NCI-H82 treated with DMSO at 0.1 percent for 48 hours (cell line): ENCODE measurements at regions not wholly inside any gene's neighbourhood (a gene's known extent, or its start where the extent isn't known, plus 50 kb on each side); places are given as distances from the start of the nearest gene placed in this dataset.
A peak's percentile ranks its signal among the peaks of the same experiment; 100 is the strongest.
"Not testable (repeated sequence)": the region's sequence is repeated elsewhere in the genome, so short reads cannot be mapped to it uniquely, and the experiment has no call there.

ENCODE experiments used
- DNase-seq: peaks from one replicate; lab custom pipeline; 2025; ENCODE audit not compliant: unreplicated experiment; lab: John Stamatoyannopoulos, UW

DNA sequence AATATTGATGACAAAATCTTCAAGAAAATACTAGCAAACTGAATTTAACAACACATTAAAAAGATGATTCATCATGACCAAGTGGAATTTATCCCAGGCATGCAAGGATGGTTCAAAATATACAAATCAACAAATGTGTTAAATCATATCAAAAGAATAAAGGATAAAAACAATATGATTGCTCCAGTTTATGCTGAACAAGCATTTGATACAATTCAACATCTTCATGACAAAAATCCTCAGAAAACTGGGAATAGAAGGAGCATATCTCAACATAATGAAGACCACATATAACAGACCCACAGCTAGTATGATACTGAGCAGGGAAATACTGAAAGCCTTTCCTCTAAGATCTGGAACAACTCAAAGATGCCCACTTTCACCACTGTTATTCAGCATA, 352.3 kb downstream of the PYDC2 start:
- DNase-seq = no peak

DNA sequence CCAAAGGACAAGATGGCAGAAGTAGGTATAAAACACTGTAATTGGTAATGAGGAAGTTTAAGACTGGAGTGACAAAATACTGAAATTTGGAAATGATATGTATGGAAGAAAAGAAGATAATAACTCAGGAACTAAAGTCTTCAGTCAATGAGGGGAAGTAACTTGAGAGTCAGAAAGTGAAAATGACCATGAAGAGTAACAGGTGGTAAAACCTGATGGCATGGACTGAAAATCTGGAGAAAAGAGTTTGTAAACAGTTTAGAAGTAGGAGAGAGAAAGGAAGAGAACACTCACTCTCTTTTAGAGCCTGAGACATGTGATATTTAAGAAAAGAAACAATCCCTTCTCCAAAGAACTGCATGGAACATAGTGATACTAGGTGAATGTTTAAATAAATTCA, 387.9 kb downstream of the PYDC2 start:
- DNase-seq = no peak

DNA sequence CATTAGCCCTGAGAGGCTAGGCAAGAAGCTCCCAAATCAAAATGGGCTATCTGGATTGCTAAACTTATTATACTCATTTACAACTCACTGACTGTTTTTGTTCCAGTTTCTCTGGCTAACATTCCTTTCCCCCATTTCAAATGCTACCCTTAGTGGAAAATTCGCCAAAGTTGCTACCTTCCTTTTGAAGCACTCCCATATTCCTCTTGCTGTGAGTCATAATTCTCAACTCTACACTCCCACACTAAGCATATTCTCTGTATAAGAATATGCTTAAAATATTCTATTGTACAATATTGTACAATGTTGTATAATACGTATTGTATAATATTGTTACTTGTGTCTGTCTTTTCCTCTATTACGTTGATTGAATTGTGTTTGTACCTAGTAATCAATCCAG, 398.6 kb downstream of the PYDC2 start:
- DNase-seq = no peak

DNA sequence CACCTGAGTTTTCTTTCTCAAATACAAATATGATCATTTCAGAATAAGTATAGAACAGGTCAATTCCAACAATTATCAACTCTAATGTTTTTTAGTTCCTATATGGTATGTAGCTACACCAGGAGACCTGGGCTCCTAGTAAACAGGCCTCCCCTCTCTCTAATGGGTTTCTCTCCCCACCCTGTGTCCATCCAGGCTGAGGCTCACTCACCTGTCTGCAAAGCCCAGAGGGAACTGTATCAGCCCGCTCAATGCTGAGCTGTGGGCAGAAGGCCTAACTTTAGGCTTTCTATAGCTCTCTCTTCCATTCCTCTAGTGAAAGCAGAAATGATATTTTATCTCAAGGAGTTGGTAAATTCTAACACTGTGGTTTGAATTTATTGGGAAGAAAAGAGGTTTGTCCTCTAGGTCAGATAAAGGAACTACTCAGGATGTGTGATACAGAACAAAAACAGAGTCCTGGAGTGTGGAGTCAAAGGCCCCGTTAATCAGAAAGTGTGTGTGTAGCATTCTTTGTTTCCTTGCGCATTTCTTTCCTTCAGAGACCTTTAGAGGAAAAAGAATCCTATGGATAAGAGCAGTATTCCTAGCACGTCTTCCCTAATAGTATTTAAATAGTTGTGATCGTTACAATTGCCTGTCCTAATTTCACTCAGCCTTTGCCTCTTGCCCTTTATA, 408.9 kb downstream of the PYDC2 start:
- DNase-seq = no peak

DNA sequence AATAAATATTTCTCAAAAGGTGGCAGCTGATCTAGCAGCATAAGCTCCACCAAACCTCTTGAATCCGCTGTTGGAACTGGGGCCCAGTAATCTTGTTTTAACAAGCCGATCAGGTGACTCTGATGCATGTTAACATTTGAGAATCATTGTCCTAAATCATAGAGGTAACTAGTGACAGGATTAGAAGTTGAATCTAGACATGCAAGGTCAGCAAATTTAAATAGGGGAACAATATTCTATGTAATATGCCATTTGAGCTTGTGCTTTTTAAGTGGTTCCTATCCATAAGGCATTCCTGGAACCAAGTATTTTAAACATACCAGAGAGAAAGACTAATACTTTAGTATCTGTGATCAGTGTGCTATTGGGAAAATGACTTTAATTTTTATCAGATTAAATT, 412.8 kb downstream of the PYDC2 start:
- peak; percentile 76 for DNase-seq

DNA sequence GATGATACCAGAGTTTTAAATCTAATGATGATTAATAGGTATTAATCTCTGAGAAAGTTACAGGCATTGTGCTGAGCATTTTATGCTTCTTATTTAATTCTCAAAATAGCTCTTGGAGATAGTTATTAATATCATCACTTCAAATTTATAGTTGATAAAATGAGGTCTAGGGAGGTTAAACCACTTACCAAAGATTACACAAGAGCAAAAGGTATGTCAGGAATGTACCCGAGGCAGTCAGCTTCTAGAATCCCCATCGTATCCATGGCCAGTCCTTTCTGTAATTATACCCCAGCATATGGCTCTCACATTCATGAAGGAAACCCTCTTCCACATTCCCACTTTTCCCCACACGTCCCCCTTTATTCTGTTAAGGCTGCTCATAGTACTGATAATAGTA, 421.3 kb downstream of the PYDC2 start:
- no peak for DNase-seq

DNA sequence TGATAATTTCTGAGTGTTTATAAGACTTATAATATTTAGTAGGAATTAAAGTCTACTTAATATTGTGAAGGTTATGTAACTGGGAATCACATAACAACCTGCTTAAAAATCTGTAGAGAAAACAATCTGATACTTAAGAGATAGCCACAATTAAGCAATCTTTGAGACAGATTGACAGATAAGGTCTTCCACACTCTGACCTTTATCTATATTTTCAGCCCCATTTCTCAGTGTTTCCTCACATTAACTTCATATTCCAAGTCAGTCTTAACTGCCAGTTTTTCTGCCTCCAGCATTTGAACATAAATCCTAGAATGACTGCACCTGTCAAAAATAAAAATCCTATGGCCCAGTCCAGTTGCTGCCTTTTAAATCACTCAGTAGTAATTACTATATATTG, 423.2 kb downstream of the PYDC2 start:
- no peak for DNase-seq

DNA sequence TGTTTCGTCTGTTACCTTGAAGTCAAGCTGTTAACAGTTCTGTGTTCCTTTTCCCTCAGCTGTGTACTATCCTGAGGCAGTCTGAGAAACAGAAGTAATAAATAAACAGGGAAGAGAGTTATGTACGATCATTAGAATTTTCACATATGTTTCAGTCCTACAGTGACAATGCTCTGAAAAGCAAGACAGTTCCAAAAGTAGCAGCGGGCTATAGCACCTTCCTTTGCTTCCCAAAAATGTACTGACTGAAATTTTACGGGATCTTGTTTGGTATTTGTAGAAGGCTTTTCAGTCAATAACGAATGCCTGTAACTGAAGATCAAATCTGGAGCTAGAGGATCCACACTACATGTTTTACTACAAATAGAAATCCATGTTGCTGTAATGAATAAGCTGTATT, 428.1 kb downstream of the PYDC2 start:
- DNase-seq = no peak

DNA sequence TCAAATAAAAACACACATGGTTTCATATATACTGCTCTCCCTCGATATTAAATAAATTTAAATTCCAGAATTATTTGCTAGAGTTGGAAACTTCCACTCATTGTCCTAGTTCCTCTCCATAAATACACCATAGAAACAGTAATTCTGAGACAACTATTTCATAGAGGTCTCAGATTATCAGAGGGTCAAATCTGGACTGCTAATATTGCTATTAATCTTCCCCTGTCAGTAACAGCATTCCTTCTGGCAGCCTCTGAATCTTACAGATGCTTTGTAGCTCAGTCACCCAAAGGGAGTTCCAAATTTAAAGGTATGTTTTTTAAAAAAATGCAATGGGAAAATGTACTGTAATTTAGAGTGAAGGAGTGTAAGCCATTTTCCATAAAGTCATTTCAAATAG, 428.8 kb downstream of the PYDC2 start:
- no peak for DNase-seq

DNA sequence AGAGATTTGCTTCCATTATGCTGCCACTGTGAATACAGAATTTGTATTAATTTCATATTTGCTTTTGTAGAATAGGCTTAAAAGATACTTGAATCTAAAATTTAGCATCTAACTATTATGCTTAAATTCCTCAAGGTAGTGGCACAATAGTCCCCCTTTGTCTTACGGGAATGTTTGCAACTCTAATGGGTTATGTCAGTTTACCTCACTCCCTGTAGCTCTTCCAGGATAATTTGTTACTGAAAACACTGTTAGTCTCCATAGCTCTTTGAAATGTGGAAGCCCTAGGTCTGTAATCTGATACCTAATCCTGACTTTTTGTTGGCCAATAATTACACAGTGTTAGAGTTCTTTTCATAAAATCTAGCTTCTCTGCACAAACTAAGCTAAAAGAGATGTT, 433.4 kb downstream of the PYDC2 start:
- no peak for DNase-seq

DNA sequence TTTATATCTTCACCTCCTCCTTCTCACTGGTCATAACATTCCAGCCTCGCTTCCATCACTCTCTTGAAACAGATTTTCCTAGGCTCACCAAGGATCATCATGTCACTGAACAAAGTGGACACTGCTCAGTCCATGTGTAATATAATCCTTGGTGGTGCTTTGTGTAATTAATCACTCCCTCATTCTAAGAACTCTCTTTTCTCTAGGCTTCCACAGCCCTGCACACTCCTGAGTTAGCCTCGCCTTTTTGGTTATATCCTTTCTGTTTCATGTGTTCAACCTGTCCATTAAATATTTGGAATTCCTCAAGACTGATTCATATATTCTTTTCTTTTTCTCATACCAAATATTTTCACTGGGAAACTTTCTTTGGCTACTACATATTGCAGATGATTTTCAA, 440.8 kb downstream of the PYDC2 start:
- DNase-seq = no peak

DNA sequence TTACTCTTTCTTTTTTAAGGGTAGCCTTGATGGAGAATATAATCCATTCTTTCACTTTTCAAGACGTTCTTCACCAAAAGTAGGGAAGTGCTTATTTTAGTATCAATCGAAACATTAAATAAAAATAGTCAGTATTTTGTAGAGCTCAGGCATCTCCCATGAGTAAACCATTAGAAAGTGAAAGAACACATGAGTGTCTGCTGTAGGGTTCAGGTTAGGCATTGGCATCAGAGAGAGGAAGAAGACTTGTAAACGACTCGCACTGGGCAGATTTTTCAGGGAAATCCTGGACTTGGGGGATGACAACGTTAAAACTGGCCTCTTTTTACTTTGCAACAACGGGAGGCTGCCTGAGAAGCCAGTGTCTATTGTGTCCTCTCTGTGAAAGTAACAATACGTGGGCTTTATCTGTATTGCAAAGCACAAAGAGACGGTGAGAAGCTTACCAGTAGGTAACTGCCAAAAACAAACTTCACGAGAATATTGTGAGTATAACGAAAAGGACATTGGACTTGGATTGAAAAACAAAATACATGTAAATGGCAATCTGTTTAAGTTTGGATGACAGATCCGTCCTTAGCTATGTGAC, 451.7 kb downstream of the PYDC2 start:
- DNase-seq = no peak

DNA sequence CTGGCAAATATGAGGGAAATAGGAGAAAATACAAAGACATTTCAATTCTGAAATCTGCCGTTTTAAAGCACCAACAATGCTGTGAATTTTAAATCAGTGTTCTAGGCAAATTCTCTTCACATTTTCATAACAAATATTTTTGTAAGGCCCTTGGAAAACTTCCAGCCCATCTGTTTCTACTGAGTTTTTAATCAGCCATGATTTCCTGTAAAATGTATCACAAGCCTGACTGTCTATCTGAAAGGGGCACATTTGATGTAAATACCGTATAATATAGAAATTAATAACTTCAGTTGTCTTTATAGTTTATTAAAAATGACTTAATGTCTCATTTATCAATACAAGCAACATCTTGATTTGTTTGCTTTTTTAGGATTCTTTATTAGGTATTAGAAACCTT, 454.7 kb downstream of the PYDC2 start:
- DNase-seq = no peak

DNA sequence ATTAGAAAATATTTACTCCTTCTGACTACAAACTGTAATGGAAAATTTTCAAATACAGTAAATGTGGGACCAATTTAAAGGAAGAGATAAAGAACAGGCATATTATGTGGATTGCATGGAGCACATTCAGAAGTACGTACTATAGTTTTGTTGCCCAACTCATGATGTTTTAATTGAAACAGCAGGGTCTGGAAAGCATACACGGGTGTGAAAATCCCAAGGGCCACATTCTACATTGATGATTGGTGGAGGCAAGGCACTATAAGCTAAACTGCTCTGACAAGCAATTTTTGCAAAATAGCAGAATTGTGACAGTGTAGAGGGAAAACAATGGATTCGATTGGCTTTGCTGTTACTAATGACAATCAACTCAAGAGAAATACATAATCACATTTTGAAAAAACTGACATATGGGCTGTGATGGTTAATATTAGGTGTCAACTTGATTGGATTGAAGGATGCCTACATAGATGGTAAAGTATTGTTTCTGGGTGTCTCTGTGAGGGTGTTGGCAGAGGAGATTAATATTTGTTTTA, 458.6 kb downstream of the PYDC2 start:
- DNase-seq = no peak

DNA sequence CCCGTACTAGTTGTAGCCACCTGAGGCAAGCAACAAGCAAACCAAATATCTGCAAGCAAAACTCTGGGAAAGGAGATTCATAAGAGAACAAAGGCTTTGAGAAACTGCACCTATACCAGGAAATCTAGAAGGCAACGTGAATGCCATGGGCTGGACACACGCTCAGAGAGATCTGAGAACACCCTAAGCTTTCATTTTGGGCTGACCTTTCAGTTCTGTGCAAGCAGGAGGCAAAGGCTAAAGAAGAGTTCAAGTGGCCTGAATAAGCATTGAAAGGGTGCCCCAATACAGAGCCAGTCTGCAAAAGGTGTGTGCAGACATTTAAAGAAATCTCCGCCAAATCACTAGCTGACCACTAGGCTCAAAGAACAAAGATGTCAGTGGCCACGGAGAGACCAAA, 461.6 kb downstream of the PYDC2 start:
- DNase-seq = no peak

DNA sequence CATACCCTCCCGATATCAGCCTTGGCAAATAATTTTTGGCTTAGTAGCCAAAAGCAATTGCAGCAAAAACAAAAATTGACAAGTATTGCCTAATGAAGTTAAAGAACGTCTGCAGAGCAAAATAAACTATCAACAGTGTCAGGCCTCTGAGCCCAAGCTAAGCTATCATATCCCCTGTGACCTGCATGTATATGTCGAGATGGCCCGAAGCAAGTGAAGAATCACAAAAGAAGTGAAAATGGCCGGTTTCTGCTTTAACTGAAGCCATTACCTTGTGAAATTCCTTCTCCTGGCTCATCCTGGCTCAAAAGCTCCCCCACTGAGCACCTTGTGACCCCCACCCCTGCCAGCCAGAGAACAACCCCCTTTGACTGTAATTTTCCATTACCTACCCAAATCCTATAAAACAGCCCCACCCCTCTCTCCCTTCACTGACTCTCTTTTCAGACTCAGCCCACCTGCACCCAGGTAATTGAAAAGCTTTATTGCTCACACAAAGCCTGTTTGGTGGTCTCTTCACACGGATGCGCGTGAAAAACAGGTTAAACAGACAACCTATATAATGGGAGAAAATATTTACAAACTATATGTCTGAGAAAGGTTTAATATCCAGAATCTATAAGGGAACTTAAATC, 466.3 kb downstream of the PYDC2 start:
- DNase-seq = not testable (repeated sequence)

DNA sequence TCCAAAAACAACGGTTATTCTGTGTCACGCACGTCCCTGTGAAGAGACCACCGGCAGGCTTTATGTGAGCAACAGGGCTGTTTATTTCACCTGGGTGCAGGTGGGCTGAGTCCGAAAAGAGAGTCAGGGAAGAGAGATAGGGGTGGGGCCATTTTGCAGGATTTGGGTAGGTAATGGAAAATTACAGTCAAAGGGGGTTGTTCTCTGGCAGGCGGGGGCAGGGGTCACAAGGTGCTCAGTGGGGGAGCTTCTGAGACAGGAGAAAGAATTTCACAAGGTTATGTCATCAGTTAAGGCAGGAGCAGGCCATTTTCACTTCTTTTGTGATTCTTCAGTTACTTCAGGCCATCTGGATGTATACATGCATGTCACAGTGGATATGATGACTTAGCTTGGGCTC, 467.0 kb downstream of the PYDC2 start:
- DNase-seq = not testable (repeated sequence)

DNA sequence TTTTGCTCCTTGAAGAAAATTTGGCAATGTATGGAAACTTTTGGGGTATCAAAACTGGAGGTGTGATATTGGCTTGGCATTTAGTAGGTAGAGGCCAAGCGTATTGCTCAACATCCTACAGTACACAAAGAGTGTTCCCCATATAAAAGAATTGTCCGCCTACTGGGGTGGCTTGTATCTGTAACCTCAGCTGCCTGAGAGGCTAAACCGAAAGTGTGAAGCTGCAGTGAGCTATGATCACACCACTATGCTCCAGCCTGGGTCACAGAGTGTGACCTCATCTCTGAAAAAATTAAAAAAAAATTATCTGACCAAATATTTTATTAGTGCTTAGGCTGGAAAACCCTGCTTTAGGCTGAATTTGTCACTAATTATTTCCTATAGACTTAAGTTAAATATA, 483.9 kb downstream of the PYDC2 start:
- no peak for DNase-seq

DNA sequence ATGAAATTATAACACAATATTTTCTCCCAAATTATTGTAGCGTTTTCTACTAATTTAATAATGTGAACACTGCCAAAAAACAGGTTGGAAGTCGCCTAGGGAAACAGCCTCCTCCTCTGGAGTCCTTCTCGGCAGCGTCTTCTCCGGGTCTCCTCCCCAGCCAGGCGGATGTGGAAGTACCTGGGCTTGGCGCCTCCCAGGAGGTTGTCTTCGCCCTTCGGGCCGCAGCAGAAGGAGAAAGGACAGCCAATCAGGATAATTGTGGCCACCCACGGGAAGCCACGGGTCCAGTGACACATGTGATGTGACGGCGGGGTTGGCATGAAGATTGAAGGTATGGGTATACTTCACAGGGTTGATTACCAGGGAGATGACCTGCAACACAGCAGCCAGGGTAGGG, 491.2 kb downstream of the PYDC2 start:
- DNase-seq = no peak

DNA sequence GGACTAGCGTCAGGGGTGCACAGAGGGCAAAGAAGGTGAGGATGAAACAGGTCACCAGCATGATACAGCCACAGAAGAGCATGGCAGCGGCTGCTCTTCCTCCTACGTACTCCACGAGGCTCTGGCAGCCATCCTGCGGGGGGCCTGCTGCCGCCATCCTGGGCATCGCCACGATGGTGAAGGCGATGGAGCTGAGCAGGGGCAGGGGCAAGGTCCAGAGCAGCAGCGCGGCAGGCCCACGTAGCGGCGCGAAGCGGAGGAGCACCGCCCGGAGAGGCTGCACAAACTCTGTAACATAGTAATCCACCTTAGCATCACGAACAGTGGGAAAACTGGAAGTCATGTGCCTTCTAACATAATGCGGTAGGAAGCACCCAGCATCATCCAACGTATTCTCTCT, 491.6 kb downstream of the PYDC2 start:
- DNase-seq = no peak

DNA sequence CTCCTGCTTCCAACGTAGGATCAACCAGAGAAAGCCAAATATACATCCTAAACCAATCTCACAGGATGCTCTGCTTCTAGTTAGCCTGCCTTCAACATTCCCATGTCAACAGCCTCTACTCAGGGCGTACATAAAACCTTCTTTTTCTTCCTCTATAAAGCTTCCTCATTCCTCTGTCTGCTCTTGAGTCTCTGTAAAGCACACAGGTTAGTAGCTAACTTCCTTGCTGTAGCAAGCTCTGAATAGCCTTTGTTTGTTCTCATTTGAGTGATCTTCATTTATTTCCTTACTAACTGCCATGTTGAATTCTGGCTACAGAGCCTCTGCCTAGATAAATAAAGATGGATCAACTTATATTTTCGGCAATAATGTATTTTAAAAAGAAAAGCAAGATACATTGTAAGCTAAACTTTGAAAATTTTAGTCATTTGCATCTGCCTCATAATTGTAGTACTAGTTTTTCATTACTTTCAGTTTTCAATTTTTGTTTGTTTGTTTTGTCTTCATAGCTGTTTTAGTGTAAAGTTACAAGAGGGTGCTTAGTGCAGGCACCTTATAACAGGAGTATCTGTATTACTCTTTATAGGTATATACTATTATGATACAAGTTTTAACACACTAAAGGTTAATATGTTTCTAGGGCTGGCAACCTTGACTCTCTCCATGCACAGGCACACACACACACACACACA, 498.2 kb downstream of the PYDC2 start:
- DNase-seq = no peak

DNA sequence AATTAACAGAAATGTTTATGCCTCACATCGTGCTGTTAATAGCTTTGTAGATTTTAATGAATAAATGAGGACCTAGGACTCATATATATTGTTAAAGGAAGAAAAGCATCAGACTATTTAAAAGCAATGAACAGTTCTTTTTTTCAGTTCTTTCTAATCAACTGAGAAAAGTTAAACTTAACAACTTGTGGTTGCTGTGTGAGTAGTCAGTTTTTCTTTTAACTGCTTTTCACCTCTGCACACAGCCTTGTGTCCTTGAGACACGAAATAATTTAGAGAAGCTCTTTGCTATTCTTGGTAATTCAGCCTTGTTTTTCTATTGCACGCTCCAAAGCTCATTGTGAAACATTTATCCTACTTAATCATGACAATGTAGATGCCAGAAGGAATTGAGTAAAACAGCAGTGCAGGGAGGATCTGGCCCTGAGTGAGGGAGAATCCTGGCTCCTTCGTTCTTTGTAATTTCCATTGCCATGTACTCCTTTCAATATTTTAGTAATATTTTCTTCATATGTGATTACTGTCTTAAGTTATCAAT, 499.0 kb downstream of the PYDC2 start:
- DNase-seq = peak; percentile 20
